Stimulated activated CD8-positive, alpha-beta memory T cell treated with anti-CD3 and anti-CD28 coated beads, Interleukin-2, amount 100 ng/mL, for 1 hour (primary cell): ENCODE measurements at regions not wholly inside any gene's neighbourhood (a gene's known extent, or its start where the extent isn't known, plus 50 kb on each side); places are given as distances from the start of the nearest gene placed in this dataset.
"Not testable (repeated sequence)": the region's sequence is repeated elsewhere in the genome, so short reads cannot be mapped to it uniquely, and the experiment has no call there.

Experiments used
- DNase-seq, 2 donors: peaks; one replicate each; pipeline ENCODE4 v3.0.0-alpha.2; 2020; ENCODE audit warnings: low read depth in 2 of 2

DNA sequence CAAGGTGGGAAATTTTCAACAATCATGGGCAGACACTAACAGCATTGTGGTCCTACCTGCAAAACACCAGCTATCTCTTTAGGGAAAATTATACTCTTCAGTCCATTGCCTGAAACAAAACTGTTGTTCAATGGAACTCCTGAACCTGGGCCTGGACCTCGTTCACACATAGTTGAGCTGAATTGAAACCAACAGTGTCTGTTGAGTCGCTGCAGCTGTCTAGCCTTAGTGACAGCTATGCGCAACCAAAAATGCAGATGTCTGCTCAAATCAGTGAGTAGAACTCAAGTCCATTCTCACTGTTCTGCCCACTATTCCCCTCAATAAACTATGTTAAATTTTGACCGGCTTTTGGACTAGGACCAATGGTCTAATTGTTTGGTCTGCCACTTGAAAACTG is 286.2 kb downstream of the TFAP2A start:
- DNase-seq: no peak

DNA sequence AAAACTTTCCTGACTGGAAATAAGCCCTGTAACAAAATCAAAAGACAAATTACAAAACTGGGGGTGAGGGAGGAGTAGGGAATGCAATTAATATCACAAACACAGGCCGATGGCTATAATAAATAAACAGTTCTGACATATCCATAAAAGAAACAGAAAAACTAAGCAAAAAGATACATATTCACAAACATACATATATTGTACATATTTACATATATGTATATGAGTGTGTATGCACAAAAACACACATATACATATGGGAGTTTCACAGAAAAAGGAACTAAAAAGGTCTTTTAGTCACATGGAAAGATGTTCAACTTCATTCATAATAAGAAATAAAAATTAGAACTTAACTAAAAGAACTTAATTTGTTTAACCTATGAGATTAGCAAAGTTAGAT is 292.7 kb downstream of the TFAP2A start:
- no peak for DNase-seq

DNA sequence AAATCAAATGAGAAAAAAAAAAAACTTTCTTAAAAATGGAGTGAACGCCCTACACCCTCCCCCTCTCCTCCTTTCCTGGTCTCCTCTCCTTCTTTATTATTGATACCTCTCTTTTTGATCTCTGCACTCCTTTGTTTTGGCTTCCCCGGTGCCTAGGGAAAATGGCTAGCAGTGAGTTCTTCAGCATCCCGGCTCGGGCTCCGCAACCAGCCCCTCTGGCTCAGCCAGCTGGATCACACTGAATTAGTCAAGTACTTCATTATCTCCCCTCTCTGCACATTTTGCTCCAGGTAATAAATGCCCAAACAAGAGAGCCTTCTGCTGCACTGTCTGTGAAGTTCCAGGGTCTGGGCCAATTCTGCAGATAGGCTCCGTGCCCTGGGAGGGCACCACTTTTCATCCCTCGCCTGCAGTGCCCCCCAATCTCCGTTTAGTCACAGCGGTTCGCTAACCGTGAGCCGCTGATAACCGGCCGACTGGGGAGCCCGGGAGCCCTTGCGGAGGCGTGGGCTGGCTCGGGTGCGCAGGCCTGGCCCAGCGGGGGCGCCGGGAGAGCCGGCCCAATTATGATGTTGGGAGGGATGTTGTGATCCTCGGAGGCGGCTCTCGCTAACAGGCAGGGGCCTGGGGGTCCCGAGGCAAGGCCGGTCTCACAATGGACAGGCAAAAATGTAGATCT is 301.9 kb downstream of the TFAP2A start:
- DNase-seq: no peak

DNA sequence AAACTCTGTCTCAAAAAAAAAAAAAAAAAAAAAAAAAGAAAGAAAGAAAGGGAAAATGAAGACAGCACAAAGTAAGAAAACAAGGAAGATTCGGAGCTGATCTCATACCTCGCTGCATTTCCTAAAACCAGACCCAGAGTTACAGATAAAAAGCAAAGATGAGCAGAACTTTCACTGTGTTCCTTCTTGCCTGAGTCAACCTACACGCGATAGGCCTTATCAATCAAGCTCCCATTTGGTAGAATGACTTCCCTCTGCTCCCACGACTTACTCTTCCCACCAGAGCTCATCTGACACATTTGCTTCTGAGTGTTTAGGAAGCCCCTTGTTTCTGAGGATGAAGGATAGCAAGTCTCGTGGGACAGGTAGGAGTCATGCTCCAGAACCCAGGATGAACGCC is 302.9 kb downstream of the TFAP2A start:
- DNase-seq: no peak

DNA sequence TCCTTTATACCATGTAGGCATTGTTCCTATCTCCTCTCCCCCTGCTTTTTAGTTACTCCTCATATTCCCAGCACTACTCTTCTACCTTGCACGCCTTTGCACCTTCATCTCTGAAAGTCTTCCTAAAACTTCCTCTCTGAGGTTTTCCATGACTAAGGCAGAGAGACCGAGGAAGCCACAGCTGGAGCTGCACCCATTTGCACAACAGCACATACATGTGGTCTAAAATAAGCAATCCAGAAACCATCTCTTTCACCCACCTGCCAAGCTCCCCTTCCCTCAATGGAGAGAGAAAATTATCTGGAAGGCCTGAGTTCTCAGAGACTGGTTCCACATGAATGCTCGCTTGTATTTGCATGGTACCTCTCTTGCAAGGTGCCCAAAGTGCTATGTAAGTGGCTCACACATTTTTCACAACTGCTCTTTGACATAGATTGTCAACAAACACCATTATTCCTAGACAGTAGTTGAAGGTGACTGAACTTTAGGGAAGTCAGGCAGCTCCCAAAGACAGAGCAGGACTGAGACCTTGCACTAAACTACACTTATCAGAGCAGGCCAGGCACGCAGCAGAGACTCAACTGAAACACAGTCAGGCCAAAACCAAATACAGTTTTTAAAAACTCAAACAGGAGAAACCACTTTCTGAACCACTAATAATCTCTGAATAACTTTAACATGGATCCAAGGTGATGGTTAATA is 313.2 kb downstream of the TFAP2A start:
- no peak for DNase-seq

DNA sequence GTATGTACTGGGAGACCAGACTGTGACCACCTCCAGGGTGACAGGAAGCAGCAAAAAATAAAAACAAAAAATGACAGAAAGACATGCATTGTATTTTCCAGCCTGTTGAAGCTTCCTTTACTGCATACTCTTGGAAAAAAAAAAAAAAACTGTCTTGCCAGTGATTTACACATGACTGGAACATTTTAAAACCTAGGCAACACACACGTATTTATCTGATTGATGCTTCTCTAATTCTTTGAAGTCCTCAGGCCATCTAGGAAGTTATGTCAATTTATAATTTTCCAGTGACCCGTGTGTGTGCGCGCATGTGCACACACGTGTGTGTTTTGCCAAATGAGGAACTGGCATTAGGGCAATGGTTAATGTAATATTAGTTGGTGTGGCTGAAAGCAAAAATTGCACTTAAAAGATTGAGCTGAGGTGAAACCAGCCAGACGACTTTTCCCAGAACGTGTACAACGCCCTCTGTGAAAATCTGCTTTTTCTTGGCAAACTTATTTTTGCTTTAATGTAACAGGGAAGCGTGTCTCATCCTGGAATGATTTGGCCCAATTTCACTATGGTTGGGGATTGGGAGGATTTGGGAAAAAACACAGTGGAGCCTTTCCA is 315.2 kb downstream of the TFAP2A start:
- no peak for DNase-seq

DNA sequence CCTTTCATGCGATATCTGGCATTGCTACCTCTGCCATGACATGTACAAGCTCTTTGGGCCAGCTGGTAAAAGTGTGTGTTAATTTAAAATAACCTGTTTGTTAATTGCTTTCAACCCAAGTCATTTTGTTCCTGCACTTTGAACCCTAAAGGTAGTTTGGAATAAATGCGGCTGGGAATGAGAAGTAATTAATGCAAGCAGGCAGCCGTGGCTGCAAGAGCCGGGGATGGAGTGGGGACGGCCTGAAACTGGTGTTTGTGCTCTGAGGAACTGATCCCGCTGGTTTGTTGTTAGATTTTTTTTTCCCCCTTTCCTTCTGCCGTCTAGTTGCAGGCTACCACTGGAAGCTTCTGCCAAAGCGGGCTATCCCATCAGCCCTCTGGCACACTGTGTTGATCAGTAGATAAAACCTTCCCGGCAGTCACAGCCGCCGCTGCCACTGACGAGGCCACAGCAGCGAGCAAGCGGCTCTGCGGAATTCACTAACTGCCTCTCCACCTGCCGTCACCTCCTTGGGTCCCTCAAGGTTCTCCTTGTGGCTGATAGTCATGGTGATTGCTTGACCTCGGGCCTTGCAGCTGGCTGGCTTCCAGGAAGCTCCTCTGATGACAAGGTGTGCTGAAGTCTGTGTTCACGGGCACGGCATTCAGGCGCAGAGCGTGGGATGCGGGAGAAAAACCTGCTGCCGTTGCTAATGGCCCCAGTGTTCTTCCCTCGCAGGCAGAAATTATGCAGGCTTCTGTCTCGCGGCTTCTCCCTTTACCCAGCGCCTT is 315.9 kb downstream of the TFAP2A start:
- DNase-seq: no peak

DNA sequence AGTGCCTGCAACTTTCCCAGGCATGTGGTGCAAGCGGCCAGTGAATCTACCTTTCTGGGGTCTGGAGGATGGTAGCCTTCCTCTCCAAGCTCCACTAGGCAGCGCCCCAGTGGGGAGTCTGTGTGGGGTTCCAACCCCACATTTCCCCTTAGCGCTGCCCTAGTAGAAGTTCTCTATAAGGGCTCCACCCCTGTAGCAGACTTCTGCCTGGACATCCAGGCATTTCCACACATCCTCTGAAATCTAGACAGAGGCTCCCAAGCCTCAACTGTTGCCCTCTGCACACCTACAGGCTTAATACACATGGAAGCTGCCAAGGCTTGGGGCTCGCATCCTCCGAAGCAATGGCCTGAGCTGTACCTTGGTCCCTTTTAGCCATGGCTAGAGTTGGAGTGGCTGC is 321.6 kb downstream of the TFAP2A start:
- DNase-seq: no peak

DNA sequence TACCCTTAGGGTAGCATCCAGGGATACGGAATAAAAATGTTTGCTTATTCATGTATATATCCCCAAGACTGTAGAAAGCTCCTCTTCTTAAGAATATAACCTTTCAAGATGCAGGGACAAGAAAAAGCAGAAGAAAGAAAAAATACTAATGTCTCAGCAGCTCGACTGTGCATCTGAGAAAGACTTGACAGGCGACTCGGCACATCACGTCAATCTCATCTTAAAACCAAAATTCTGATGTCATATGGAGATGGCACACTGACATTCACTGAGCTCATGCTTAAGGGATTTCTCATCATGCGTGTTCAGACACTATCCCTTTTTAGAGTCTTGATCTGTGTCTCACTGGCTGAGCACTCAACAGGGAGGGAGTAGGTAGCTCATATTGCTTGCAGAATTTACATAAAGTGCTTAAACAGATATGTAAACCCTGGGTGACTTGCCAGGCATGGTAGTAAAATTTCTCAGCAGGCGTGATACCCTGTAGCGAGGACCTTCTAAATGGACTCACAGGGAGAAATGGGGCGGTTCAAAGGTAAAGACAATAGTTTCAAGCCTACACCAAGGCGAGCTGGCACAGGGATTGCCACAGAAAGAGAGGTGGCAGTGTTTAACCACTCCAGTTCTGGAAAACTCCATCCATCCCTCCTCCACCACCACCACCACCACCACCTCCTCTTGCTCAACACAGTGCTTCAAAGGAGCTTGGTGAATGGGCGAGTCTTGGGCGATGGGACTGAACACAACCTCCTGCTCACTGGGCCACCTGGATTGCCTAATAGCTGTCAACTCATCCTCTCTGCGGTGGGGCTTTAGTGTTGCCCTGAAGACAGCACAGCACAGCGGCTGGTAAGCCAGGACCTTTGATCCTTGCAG is 330.5 kb downstream of the TFAP2A start:
- DNase-seq: no peak

DNA sequence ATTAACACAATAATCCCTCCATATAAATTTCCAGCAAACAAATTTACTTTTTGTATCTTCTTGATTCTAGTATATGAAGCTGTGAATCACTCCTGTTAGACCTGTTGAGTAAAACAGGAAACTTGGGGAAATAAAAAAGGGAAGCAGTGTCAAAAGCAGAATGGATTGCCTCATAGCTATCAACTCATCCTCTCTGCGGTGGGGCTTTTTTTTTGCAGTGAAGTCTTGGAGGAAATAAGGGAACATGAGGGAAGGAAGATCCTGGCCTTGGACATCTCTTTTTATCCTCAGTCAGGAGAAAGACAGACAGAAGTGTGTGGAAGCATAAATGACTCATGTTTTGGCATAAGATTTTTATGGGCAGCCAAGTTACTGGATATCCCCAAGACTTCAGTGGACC is 332.5 kb downstream of the TFAP2A start:
- no peak for DNase-seq

DNA sequence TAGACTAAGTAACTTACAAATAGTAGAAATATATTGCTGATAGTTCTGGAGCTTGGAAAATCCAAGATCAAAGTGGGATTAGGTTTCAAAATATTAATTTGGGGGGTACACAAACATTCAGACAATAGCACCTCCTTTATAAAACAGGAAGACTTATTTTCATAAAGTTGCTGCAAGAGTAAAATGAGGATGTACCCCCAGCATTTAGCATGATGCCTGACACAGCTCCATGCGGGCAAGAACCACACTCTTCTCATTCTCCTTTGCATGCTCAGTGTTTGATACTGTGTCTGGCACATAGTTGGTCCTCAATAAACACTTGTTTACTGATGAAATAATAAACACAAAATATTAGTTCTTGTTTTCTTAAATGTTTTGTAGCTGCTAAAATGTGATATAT is 332.9 kb downstream of the TFAP2A start:
- no peak for DNase-seq

DNA sequence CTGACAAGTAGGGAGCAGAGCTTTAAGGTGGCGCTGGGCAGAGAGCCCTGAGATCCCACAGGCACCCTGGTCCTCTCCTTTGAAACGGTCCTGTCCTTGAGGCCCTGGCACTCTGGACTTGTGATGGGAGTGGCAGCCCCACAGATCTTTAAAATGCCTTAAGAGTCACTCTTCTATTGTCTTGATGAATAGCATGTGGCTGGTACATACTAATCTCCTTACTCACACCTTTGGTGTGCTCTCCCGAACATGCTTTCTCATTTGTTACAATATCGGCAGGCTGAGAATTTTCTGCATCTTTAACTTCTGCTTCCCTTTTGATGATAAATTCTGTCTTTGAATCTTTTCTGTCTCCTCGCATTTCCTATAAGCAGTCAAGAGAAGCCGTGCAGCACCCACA is 333.8 kb downstream of the TFAP2A start:
- DNase-seq: no peak

DNA sequence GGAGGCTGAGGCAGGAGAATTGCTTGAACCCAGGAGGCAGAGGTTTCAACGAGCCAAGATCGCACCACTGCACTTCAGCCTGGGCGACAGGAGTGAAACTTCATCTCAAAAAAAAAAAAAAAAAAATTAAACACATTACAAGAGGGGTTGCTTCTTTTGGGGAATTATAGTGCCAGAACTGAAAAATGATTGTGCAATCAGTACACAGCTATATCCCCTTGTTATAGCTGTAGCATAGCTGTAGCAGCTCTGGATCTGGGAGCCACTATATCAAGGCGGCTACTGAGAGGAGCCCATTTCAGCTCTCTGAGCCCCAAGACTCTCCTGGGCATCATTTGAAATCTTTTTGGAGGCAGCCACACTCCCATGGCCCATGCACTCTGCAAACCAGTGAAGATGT is 334.3 kb downstream of the TFAP2A start:
- no peak for DNase-seq

DNA sequence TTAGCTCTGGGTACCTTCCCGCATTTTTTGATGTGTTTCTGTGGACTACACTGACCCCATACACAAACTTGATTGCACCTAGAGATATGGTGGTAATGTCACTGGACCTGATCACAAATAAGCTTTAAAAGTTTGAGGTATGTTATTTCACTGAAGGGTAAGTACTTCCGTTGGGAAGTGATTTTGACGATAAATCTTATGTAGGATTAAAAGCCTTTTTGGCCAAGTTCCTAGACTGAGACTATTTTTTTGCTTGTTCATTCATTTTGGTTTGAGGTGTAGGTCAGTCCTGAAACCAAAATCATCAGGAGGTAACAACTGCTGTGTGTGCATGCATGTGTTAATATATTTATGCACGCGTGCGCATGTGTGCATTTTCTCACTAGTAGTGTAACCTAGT is 336.3 kb downstream of the TFAP2A start:
- DNase-seq: no peak

DNA sequence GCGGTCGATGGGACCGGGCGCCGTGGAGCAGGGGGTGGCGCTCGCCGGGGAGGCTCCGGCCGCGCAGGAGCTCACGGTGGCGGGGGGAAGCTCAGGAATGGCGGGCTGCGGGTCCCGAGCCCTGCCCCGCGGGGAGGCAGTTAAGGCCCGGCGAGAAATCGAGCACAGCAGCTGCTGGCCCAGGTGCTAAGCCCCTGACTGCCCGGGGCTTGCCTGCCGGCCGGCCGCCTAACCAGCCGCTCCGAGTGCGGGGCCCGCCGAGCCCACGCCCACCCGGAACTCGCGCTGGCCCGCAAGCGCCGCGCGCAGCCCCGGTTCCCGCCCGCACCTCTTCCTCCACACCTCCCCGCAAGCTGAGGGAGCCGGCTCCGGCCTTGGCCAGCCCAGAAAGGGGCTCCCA is 340.1 kb downstream of the TFAP2A start:
- not testable (repeated sequence) for DNase-seq

DNA sequence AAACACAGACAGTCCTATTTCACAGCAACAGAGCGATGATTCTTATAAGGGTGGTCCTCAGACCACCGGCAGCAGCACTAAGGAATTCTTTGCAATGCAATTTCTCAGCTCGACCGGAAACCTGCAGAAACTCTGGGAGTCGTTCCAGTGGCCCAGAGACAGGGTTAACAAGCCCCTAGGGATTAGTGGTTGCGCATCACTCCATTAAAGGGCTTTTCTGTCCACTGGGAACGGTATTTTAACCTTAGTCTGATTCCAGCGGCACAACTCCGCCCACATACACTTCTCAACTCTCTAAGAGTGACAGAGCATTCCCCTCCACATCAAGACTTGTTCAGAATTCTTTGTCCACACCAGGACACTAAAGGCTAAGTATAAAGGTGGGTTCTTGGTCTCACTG is 341.5 kb downstream of the TFAP2A start:
- no peak for DNase-seq

DNA sequence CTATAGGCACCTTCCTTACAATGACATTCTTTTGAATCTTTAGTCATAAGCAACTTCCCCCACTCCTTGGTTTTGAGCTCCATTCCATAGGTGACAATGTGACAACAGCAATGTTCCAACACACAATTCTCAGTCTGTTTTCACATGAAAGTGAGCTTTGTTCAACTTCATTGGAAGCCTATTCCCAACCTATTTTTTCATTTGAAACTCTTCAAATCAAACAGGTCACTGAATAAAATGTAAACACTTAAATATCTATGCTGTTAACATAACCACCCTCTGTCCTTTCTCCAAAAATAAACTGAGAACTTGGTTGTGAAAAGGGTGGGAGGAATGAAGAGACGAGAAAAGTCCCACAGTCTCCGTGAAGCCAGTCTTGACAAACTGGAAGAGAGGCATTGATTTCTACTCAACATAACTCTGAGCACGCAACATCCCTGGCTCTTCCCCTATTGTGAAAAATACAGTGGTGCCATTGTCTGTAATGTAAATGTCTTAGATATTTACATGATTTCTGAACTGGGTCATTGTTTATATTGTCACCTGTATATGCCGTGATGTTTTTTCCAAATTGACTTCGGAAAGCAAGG is 343.1 kb downstream of the TFAP2A start:
- DNase-seq: no peak

DNA sequence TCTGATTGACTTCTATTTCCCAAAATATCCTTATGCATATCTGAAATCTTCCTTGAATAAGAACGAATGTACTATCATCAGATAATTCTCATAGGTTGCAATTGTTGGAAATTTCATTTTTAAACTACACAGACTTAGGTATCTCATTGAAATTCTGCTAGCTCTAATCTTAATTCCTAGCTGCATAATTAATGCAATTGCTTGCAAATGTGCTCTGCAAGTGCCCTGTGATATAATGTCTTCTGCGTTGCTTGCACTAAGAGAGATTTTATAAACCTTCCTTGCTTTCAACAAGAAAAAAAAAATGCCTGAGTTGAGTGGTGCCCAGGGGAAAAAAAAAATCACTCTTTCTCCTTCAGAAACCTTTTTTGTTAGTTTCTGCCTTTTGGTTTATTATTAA is 354.9 kb downstream of the TFAP2A start:
- DNase-seq: no peak

DNA sequence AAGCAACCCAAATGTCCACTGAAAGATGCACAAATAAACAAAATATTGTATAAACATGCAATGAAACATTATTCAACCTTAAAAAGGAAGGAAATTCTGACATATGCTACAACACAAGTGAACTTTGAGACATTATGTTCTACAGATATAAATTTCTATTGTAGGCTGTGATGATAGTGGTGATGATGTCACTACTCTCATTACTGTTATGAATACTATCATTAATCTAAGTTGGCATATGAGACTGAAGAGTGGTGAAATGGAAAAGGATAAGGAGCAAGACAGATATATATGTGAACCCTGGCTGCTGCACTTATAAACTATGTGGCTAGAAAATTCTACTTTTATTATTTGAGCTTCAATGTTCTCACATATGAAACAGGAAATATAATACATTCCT is 360.2 kb downstream of the TFAP2A start:
- DNase-seq: no peak

DNA sequence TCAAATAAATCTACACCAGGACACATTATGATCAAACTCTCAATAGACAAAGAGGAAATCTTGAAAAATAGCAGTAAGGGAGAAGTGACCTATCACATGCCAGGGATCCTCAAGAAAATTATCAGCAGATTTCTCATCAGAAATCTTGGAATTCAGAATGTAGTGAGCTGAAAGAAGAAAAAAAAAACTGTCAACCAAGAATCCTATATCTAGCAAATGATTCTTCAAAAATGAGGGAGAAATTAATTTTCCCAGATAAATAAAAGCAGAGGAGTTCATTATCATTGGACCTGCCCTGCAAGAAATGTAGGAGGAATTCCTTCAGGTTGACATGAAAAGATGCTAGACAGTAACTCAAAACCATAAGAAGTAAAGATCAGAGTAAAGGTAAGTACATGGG is 363.6 kb downstream of the TFAP2A start:
- no peak for DNase-seq
